ENCODE measurements at regions not wholly inside any gene's neighbourhood (a gene's known extent, or its start where the extent isn't known, plus 50 kb on each side); places are given as distances from the start of the nearest gene placed in this dataset.

DNA sequence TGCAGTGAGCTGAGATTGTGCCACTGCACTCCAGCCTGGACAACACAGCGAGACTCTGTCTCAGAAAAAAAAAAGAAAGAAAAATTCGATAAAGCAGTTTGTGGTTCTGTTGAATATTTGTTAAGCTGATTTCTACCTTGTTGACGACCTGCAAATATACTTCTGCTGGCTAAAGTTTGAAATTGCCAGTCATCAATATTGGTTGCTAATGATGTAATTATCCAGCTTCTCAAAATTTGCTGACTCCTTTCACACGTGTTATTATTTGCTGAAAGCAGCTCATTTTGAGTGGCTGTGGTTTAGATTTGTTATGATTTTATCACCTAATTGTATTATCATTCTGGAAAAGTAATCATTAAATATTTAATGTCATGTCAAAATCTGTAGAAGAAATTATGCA, 774.3 kb downstream of the QKI start:
- H3K79me2 ChIP-seq (ENCODE audit: low read length), result no peaks in the 10 kb centered on the region
- H3K9ac ChIP-seq (ENCODE audit: low read length), result no peak overlapping the region
- no peaks in the 10 kb centered on the region for H3K36me3 ChIP-seq (replicated peaks; ENCODE audit: insufficient read depth, low read length)
- no peaks in the 10 kb centered on the region for H3K4me1 ChIP-seq (ENCODE audit: low read length)
- H3K27ac ChIP-seq (ENCODE audit: low read length), result no peak overlapping the region
- TF ChIP-seq EZH2 (optimal IDR thresholded peaks at IDR 0.05; ENCODE audit: low read depth, low read length), result no peak
- TF ChIP-seq, protein P1, sequence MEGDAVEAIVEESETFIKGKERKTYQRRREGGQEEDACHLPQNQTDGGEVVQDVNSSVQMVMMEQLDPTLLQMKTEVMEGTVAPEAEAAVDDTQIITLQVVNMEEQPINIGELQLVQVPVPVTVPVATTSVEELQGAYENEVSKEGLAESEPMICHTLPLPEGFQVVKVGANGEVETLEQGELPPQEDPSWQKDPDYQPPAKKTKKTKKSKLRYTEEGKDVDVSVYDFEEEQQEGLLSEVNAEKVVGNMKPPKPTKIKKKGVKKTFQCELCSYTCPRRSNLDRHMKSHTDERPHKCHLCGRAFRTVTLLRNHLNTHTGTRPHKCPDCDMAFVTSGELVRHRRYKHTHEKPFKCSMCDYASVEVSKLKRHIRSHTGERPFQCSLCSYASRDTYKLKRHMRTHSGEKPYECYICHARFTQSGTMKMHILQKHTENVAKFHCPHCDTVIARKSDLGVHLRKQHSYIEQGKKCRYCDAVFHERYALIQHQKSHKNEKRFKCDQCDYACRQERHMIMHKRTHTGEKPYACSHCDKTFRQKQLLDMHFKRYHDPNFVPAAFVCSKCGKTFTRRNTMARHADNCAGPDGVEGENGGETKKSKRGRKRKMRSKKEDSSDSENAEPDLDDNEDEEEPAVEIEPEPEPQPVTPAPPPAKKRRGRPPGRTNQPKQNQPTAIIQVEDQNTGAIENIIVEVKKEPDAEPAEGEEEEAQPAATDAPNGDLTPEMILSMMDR (IDR thresholded peaks at IDR 0.05; ENCODE audit: low read length), result no peak
- no peak for TF ChIP-seq EZH2phosphoT487 (IDR thresholded peaks at IDR 0.05; ENCODE audit: low read length)
- H3K4me3 ChIP-seq (ENCODE audit: low read length), result no peak overlapping the region
- no peaks in the 10 kb centered on the region for H3F3A ChIP-seq (ENCODE audit: insufficient read depth, low read length)
- no peak for DNase-seq
- H3K9me3 ChIP-seq (replicated peaks; ENCODE audit: insufficient read depth, low read length), result no peaks in the 10 kb centered on the region
- no peaks in the 10 kb centered on the region for H3K9me2 ChIP-seq (replicated peaks; ENCODE audit: insufficient read depth, low read length)
- H2AFZ ChIP-seq (ENCODE audit: low read length), result no peak overlapping the region
- no peaks in the 10 kb centered on the region for H4K20me1 ChIP-seq (ENCODE audit: insufficient read depth, low read length)
- H3K27me3 ChIP-seq (replicated peaks; ENCODE audit: insufficient read depth, low read length), result no peaks in the 10 kb centered on the region
- H3K4me2 ChIP-seq (ENCODE audit: low read depth, low read length), result no peak overlapping the region

DNA sequence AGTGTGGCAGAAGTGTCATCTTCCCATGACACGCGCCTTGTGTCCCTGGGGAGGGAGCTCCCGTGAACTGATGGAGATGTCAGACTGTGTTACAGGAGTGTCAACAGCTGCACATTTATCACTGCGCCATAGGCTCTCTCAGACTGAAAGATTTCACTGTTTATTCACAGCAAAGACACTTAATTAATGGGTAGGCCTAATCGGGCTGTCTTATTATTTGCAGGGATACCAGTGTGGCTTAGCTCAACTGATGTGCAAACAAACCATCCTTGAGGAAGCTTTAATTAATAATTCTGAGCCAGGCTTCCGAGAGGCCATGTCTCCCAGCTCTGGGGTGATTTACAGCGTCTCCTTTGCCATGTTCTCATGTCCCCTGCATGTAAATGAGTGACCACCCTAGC, 771.0 kb downstream of the QKI start:
- Histone ChIP-seq H3K9me3 (replicated peaks; ENCODE audit: insufficient read depth, low read length) (no peaks in the 10 kb centered on the region), H3K4me1 (ENCODE audit: low read length) (no peaks in the 10 kb centered on the region), H3K79me2 (ENCODE audit: low read length) (no peaks in the 10 kb centered on the region), H3K9me2 (replicated peaks; ENCODE audit: insufficient read depth, low read length) (no peaks in the 10 kb centered on the region), H3K36me3 (replicated peaks; ENCODE audit: insufficient read depth, low read length) (no peaks in the 10 kb centered on the region), H3K4me3 (ENCODE audit: low read length) (no peak overlapping the region), H4K20me1 (ENCODE audit: insufficient read depth, low read length) (no peaks in the 10 kb centered on the region), H3K27ac (ENCODE audit: low read length) (no peak overlapping the region), H3K4me2 (ENCODE audit: low read depth, low read length) (no peak overlapping the region), H3K9ac (ENCODE audit: low read length) (no peak overlapping the region), H3K27me3 (replicated peaks; ENCODE audit: insufficient read depth, low read length) (no peaks in the 10 kb centered on the region), H3F3A (ENCODE audit: insufficient read depth, low read length) (no peaks in the 10 kb centered on the region), H2AFZ (ENCODE audit: low read length) (no peak overlapping the region)
- no peak for DNase-seq
- TF ChIP-seq, protein P1 (IDR thresholded peaks at IDR 0.05; ENCODE audit: low read length), result no peak
- TF ChIP-seq EZH2phosphoT487 (IDR thresholded peaks at IDR 0.05; ENCODE audit: low read length) (no peak), EZH2 (optimal IDR thresholded peaks at IDR 0.05; ENCODE audit: low read depth, low read length) (no peak)

DNA sequence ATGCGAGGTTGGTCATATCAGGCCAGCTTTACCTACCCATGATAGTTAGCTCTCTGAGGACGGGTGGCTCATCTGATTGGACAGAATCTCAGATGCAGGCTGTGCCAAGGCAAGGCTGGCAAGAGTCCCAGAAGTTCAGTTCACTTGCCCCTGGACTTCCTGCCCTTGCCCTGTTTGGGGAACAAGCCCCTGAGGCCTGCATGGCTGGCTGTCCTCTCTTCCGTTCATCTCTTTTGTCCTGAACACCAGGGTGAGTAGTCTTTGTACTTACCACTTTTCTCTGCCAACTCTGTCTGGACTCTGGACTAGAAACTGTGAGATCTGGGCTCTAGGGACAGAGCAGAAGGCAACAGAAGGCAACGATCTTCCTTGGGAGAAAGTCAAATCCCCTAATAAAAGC, 769.9 kb downstream of the QKI start:
- H3K79me2 ChIP-seq (ENCODE audit: low read length), result no peaks in the 10 kb centered on the region
- no peaks in the 10 kb centered on the region for H4K20me1 ChIP-seq (ENCODE audit: insufficient read depth, low read length)
- H3K9ac ChIP-seq (ENCODE audit: low read length), result no peak overlapping the region
- no peaks in the 10 kb centered on the region for H3K36me3 ChIP-seq (replicated peaks; ENCODE audit: insufficient read depth, low read length)
- DNase-seq, result no peak
- no peaks in the 10 kb centered on the region for H3F3A ChIP-seq (ENCODE audit: insufficient read depth, low read length)
- no peaks in the 10 kb centered on the region for H3K4me1 ChIP-seq (ENCODE audit: low read length)
- H3K27ac ChIP-seq (ENCODE audit: low read length), result no peak overlapping the region
- H3K4me2 ChIP-seq (ENCODE audit: low read depth, low read length), result no peak overlapping the region
- H3K9me2 ChIP-seq (replicated peaks; ENCODE audit: insufficient read depth, low read length), result no peaks in the 10 kb centered on the region
- H3K9me3 ChIP-seq (replicated peaks; ENCODE audit: insufficient read depth, low read length), result no peaks in the 10 kb centered on the region
- no peak overlapping the region for H3K4me3 ChIP-seq (ENCODE audit: low read length)
- TF ChIP-seq EZH2phosphoT487 (IDR thresholded peaks at IDR 0.05; ENCODE audit: low read length), result no peak
- TF ChIP-seq, protein P1 (IDR thresholded peaks at IDR 0.05; ENCODE audit: low read length), result no peak
- no peak for TF ChIP-seq EZH2 (optimal IDR thresholded peaks at IDR 0.05; ENCODE audit: low read depth, low read length)
- H2AFZ ChIP-seq (ENCODE audit: low read length), result no peak overlapping the region
- no peaks in the 10 kb centered on the region for H3K27me3 ChIP-seq (replicated peaks; ENCODE audit: insufficient read depth, low read length)

All from MM.1S (cell line).